DOHH2 (cell line): ENCODE measurements at regions not wholly inside any gene's neighbourhood (a gene's known extent, or its start where the extent isn't known, plus 50 kb on each side); places are given as distances from the start of the nearest gene placed in this dataset.

Source experiments
- EZH2phosphoT487 ChIP-seq: fragments of 200-600 bp; sonication (generic); IDR thresholded peaks from 2 replicates; pipeline ENCODE4 v1.6.1; 2017; ENCODE audit warnings: borderline replicate concordance, mild to moderate bottlenecking, antibody characterized with exemption, low read length, moderate library complexity, mixed read lengths
- TF ChIP-seq, protein P1 (sequence below): fragments of 200-600 bp; sonication (generic); IDR thresholded peaks from one replicate; pipeline ENCODE4 v1.5.1; 2014; ENCODE audit warnings: antibody characterized with exemption, mild to moderate bottlenecking, low read depth, low read length; ENCODE audit not compliant: poor library complexity, severe bottlenecking

DNA sequence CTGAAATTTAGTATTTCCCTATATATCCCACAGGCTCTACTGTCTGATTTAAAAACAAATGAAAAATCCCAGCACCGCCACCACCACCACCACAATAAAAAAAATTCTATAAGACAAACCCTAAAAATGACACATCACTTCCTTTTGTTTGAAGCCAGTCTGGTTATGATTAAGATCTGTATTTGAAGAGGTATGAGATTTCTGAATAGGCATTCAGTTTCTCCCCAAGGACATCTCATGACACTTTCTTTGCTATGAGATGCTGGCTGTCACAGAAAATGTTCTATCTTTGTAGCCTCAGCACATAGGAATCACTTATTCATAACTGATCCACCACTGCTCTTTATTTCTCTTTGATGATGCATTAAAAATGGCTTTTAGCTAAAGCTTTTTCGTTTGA is 1071.0 kb downstream of the SLC6A15 start:
- TF ChIP-seq, protein P1, sequence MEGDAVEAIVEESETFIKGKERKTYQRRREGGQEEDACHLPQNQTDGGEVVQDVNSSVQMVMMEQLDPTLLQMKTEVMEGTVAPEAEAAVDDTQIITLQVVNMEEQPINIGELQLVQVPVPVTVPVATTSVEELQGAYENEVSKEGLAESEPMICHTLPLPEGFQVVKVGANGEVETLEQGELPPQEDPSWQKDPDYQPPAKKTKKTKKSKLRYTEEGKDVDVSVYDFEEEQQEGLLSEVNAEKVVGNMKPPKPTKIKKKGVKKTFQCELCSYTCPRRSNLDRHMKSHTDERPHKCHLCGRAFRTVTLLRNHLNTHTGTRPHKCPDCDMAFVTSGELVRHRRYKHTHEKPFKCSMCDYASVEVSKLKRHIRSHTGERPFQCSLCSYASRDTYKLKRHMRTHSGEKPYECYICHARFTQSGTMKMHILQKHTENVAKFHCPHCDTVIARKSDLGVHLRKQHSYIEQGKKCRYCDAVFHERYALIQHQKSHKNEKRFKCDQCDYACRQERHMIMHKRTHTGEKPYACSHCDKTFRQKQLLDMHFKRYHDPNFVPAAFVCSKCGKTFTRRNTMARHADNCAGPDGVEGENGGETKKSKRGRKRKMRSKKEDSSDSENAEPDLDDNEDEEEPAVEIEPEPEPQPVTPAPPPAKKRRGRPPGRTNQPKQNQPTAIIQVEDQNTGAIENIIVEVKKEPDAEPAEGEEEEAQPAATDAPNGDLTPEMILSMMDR, result no peak
- no peak for TF ChIP-seq EZH2phosphoT487
